GM06990 (cell line): ENCODE measurements at regions not wholly inside any gene's neighbourhood (a gene's known extent, or its start where the extent isn't known, plus 50 kb on each side); places are given as distances from the start of the nearest gene placed in this dataset.
"Not testable (repeated sequence)": the region's sequence is repeated elsewhere in the genome, so short reads cannot be mapped to it uniquely, and the experiment has no call there.

Source experiments
- DNase-seq: peaks from one replicate; pipeline ENCODE4 v3.0.0-alpha.2; 2011; ENCODE audit not compliant: insufficient read length; ENCODE audit errors: extremely low read depth
- H3K27me3 ChIP-seq: replicated peaks from 2 replicates; pipeline ENCODE4 v1.6.0; 2011; ENCODE audit warnings: low read length; ENCODE audit not compliant: control insufficient read depth, insufficient read depth
- H3K36me3 ChIP-seq: 2 replicates; pipeline ENCODE4 v1.5.1; 2011; ENCODE audit warnings: low read length; ENCODE audit not compliant: control insufficient read depth, insufficient read depth
- H3K4me3 ChIP-seq: replicated peaks from 2 replicates; pipeline ENCODE4 v1.5.1; 2011; ENCODE audit warnings: low read depth, mild to moderate bottlenecking, control low read depth, low read length
- TF ChIP-seq, protein P1 (sequence below): IDR thresholded peaks from 2 replicates; pipeline ENCODE4 v1.5.1; 2011; ENCODE audit warnings: low read length, control low read depth, mild to moderate bottlenecking, inconsistent platforms; ENCODE audit not compliant: insufficient read depth, poor library complexity, severe bottlenecking

GRCh38 chr2:40700231-40700954 is 248.5 kb upstream of the SLC8A1 start:
- Histone ChIP-seq H3K4me3 (no peak overlapping the region), H3K36me3 (no peaks in the 10 kb centered on the region), H3K27me3 (no peaks in the 10 kb centered on the region)
- DNase-seq, result no peak
- TF ChIP-seq, protein P1, sequence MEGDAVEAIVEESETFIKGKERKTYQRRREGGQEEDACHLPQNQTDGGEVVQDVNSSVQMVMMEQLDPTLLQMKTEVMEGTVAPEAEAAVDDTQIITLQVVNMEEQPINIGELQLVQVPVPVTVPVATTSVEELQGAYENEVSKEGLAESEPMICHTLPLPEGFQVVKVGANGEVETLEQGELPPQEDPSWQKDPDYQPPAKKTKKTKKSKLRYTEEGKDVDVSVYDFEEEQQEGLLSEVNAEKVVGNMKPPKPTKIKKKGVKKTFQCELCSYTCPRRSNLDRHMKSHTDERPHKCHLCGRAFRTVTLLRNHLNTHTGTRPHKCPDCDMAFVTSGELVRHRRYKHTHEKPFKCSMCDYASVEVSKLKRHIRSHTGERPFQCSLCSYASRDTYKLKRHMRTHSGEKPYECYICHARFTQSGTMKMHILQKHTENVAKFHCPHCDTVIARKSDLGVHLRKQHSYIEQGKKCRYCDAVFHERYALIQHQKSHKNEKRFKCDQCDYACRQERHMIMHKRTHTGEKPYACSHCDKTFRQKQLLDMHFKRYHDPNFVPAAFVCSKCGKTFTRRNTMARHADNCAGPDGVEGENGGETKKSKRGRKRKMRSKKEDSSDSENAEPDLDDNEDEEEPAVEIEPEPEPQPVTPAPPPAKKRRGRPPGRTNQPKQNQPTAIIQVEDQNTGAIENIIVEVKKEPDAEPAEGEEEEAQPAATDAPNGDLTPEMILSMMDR, result no peak

DNA sequence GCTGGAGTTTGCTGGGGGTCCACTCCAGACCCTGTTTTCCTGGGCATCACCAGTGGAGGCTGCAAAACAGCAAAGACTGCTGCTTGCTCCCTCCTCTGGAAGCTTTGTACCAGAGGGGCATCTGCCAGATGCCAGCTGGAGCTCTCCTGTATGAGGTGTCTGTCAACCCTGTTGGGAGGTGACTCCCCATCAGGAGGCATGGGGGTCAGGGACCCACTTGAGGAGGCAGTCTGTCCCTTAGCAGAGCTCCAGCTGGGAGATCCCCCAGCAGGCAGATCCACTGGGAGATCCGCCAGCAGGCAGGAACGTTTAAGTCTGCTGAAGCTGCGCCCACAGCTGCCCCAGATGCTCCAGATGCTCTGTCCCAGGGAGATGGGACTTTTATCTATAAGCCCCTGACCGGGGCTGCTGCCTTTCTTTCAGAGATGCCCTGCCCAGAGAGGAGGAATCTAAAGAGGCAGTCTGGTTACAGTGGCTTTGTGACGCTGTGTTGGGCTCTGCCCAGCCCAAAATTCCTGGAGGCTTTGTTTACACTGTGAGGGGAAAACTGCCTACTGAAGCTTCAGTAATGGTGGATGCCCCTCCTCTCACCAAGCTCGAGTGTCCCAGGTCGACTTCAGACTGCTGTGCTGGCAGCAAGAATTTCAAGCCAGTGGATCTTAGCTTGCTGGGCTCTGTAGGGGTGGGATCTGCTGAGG is 260.5 kb upstream of the SLC8A1 start:
- not testable (repeated sequence) for H3K36me3 ChIP-seq, H3K27me3 ChIP-seq, DNase-seq, H3K4me3 ChIP-seq

- no peak for DNase-seq
Observed at GRCh38 chr2:40716879-40717278, 265.0 kb upstream of the SLC8A1 start.

DNA sequence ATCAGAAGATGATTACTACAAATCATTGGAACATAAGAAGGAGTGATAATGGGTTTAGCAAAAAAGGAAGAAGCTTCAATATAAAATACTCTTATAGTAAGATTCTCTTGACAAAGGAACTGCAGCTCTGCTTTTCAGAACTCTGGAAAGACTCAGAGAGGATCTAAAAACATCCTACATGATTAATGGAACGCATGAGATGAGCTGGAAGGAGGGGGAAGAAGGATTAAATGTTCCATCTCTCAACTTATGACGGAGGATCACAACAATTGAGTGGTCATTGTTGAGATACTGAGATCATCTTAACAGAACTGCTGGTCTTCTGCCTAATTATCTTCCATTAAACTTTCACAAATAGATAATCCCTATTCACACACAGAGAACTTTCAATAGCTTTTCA is 267.5 kb upstream of the SLC8A1 start:
- TF ChIP-seq, protein P1, result no peak
- H3K36me3 ChIP-seq, result no peaks in the 10 kb centered on the region
- no peaks in the 10 kb centered on the region for H3K27me3 ChIP-seq
- no peak for DNase-seq
- no peak overlapping the region for H3K4me3 ChIP-seq

More at GRCh38 chr2:40716879-40717278, 265.0 kb upstream of the SLC8A1 start:
- Histone ChIP-seq H3K36me3 (no peaks in the 10 kb centered on the region), H3K4me3 (no peak overlapping the region), H3K27me3 (no peaks in the 10 kb centered on the region)
- TF ChIP-seq, protein P1, result no peak

DNA sequence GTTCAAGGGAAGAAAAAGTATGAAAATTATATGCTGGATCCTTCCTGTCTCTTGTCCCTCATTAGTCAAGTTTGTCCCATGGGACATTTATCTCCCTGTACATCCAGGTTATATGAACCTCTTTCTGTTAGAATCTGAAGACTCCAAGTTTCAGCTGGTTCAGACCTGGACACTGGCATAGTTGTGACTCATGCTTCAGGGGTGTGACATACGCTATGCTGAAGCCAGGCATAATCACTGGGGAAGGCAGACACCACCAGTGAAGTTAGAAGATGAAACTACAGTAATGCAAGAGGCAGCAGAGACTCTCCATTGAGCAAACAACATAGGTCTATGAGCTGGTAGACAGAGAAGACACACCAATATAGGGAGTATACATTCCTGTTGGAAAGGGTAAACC is 269.7 kb upstream of the SLC8A1 start:
- Histone ChIP-seq H3K4me3 (no peak overlapping the region), H3K27me3 (no peaks in the 10 kb centered on the region), H3K36me3 (no peaks in the 10 kb centered on the region)
- TF ChIP-seq, protein P1, result no peak
- no peak for DNase-seq

DNA sequence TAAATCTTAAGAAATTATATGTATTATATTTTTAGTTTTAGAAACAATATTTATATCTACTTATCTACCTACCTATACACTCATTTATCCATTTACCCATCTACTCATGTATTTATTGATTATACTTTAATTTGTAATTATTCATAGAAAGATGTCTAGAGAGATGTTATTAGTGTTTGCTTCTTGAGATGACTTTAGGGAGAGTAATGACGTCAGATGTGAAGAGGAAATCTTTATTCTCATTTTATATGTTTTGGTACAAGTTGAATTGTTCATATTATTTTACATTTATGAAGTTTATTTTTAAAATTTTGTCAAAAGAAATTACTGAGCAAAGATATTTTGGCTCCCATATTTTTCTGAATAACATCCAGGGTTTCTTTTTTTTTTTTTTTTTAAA is 271.3 kb upstream of the SLC8A1 start:
- Histone ChIP-seq H3K4me3 (no peak overlapping the region), H3K27me3 (no peaks in the 10 kb centered on the region), H3K36me3 (no peaks in the 10 kb centered on the region)
- TF ChIP-seq, protein P1, result no peak
- DNase-seq, result no peak
